ENCODE measurements at regions not wholly inside any gene's neighbourhood (a gene's known extent, or its start where the extent isn't known, plus 50 kb on each side); places are given as distances from the start of the nearest gene placed in this dataset.

DNA sequence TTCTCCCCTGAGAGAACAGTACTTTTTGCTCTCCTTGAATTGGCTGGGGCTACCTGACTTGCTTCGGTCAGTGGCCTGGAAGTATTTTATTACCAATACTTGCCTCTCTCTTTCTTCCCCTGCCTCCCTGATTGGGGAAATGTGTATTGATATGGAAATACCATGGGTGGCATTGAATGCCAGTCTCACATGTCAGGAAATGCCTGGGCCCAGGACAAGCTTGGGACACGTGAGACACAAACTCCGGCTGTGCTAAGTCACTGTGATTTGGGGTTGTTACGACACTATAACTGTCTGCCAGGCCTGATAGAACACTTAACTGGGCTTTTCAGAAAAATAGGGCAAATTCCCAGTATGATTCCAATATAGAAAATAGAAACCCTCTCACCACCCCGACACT is 238.3 kb downstream of the GADD45G start:
- TF ChIP-seq CREB1 (IDR thresholded peaks at IDR 0.05; ENCODE audit: low read depth) (no peak), TEAD4 (IDR thresholded peaks at IDR 0.05) (no peak), YY1 (IDR thresholded peaks at IDR 0.05; ENCODE audit: low read depth) (no peak), CEBPB (IDR thresholded peaks at IDR 0.05) (no peak), EGR1 (IDR thresholded peaks at IDR 0.05) (no peak), EP300 (IDR thresholded peaks at IDR 0.05; ENCODE audit: borderline replicate concordance) (no peak), RAD21 (IDR thresholded peaks at IDR 0.05; ENCODE audit: low read depth) (no peak), TAF1 (IDR thresholded peaks at IDR 0.05; ENCODE audit: low read depth) (no peak), TCF12 (IDR thresholded peaks at IDR 0.05; ENCODE audit: low read depth) (no peak), FOXM1 (IDR thresholded peaks at IDR 0.05; ENCODE audit: borderline replicate concordance, low read depth) (no peak), ZBTB7A (IDR thresholded peaks at IDR 0.05; ENCODE audit: low read depth) (no peak), NFIC (IDR thresholded peaks at IDR 0.05) (no peak)
- TF ChIP-seq, protein P1, sequence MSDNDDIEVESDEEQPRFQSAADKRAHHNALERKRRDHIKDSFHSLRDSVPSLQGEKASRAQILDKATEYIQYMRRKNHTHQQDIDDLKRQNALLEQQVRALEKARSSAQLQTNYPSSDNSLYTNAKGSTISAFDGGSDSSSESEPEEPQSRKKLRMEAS (IDR thresholded peaks at IDR 0.05): no peak
- TF ChIP-seq, protein P2, sequence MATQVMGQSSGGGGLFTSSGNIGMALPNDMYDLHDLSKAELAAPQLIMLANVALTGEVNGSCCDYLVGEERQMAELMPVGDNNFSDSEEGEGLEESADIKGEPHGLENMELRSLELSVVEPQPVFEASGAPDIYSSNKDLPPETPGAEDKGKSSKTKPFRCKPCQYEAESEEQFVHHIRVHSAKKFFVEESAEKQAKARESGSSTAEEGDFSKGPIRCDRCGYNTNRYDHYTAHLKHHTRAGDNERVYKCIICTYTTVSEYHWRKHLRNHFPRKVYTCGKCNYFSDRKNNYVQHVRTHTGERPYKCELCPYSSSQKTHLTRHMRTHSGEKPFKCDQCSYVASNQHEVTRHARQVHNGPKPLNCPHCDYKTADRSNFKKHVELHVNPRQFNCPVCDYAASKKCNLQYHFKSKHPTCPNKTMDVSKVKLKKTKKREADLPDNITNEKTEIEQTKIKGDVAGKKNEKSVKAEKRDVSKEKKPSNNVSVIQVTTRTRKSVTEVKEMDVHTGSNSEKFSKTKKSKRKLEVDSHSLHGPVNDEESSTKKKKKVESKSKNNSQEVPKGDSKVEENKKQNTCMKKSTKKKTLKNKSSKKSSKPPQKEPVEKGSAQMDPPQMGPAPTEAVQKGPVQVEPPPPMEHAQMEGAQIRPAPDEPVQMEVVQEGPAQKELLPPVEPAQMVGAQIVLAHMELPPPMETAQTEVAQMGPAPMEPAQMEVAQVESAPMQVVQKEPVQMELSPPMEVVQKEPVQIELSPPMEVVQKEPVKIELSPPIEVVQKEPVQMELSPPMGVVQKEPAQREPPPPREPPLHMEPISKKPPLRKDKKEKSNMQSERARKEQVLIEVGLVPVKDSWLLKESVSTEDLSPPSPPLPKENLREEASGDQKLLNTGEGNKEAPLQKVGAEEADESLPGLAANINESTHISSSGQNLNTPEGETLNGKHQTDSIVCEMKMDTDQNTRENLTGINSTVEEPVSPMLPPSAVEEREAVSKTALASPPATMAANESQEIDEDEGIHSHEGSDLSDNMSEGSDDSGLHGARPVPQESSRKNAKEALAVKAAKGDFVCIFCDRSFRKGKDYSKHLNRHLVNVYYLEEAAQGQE (IDR thresholded peaks at IDR 0.05; ENCODE audit: low read depth): no peak
- TF ChIP-seq, protein P3, sequence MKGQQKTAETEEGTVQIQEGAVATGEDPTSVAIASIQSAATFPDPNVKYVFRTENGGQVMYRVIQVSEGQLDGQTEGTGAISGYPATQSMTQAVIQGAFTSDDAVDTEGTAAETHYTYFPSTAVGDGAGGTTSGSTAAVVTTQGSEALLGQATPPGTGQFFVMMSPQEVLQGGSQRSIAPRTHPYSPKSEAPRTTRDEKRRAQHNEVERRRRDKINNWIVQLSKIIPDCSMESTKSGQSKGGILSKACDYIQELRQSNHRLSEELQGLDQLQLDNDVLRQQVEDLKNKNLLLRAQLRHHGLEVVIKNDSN (IDR thresholded peaks at IDR 0.05): no peak

DNA sequence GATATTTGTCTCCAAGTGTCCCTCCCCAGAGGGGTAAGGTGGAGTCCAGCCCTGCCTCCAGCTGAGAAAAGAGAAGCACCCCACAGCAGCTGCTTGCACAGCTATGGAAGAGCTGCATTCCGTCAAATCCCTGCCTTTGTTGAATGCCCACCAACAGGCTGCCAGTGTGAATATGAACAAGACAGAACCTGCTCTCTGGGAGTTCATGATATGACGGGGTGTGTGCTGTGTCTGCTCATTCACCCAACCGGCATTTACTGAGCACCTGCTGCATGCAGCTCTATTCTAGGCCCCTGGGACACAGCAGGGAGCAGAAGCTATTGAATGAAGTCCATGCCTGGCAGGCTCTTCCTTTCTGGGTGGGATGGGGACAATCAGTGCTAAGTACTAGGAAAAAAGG is 238.8 kb downstream of the GADD45G start:
- TF ChIP-seq YY1 (IDR thresholded peaks at IDR 0.05; ENCODE audit: low read depth) (no peak), TCF12 (IDR thresholded peaks at IDR 0.05; ENCODE audit: low read depth) (no peak), CEBPB (IDR thresholded peaks at IDR 0.05) (no peak), EGR1 (IDR thresholded peaks at IDR 0.05) (no peak), RAD21 (IDR thresholded peaks at IDR 0.05; ENCODE audit: low read depth) (no peak), CREB1 (IDR thresholded peaks at IDR 0.05; ENCODE audit: low read depth) (no peak), TAF1 (IDR thresholded peaks at IDR 0.05; ENCODE audit: low read depth) (no peak), FOXM1 (IDR thresholded peaks at IDR 0.05; ENCODE audit: borderline replicate concordance, low read depth) (no peak), EP300 (IDR thresholded peaks at IDR 0.05; ENCODE audit: borderline replicate concordance) (no peak)
- TF ChIP-seq, protein P2 (IDR thresholded peaks at IDR 0.05; ENCODE audit: low read depth): no peak
- TF ChIP-seq, protein P1 (IDR thresholded peaks at IDR 0.05): no peak

DNA sequence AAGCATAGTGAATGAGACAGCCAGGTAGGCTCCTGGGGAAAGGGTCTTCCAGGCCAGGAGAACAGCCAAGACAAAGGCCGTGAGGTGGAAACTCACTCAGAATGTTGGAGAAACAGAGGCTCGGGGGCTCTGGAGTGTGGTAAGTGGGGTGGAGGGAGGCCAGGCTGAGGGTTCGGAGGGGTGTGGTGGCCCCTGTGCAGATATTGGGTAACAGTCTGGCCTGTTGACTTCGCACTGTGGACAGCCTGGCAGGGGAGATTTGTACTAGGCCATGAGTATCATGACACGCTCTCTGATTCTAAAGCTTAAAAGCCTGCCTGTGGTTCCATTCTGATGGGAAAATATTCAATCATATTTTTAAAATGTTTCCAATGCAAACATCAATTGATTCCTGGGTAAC is 239.3 kb downstream of the GADD45G start:
- TF ChIP-seq NFIC (IDR thresholded peaks at IDR 0.05) (no peak), TEAD4 (IDR thresholded peaks at IDR 0.05) (no peak), TAF1 (IDR thresholded peaks at IDR 0.05; ENCODE audit: low read depth) (no peak)
- TF ChIP-seq, protein P2 (IDR thresholded peaks at IDR 0.05; ENCODE audit: low read depth): no peak
- TF ChIP-seq, protein P1 (IDR thresholded peaks at IDR 0.05): no peak
- TF ChIP-seq, protein P3 (IDR thresholded peaks at IDR 0.05): no peak

DNA sequence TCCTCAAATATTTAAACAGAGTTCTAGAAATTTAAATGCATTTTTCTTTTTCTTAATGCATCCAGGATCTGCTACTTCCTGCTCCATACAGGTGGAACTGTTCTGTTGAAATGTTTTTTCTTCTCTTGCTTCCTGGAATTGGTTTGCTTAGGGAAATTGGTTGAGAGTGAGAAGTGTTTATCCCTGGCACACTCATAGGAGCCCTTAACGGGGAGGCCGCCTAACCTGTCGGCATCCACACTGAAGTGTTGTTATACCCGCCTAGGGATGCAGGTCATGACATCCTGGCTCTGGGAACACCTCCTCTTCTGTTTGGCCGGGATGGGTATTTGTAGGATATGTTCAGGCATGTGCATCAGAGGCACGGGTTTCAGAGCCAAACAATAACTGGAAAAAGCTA is 239.7 kb downstream of the GADD45G start:
- TF ChIP-seq FOXM1 (IDR thresholded peaks at IDR 0.05; ENCODE audit: borderline replicate concordance, low read depth) (no peak), NFIC (IDR thresholded peaks at IDR 0.05) (no peak), CREB1 (IDR thresholded peaks at IDR 0.05; ENCODE audit: low read depth) (no peak), TEAD4 (IDR thresholded peaks at IDR 0.05) (no peak), RAD21 (IDR thresholded peaks at IDR 0.05; ENCODE audit: low read depth) (no peak), ZBTB7A (IDR thresholded peaks at IDR 0.05; ENCODE audit: low read depth) (no peak), EGR1 (IDR thresholded peaks at IDR 0.05) (no peak), CEBPB (IDR thresholded peaks at IDR 0.05) (no peak), YY1 (IDR thresholded peaks at IDR 0.05; ENCODE audit: low read depth) (no peak), EP300 (IDR thresholded peaks at IDR 0.05; ENCODE audit: borderline replicate concordance) (no peak), TCF12 (IDR thresholded peaks at IDR 0.05; ENCODE audit: low read depth) (no peak), TAF1 (IDR thresholded peaks at IDR 0.05; ENCODE audit: low read depth) (no peak)
- TF ChIP-seq, protein P3 (IDR thresholded peaks at IDR 0.05): no peak
- TF ChIP-seq, protein P2 (IDR thresholded peaks at IDR 0.05; ENCODE audit: low read depth): no peak
- TF ChIP-seq, protein P1 (IDR thresholded peaks at IDR 0.05): no peak
